ENCODE measurements at regions not wholly inside any gene's neighbourhood (a gene's known extent, or its start where the extent isn't known, plus 50 kb on each side); places are given as distances from the start of the nearest gene placed in this dataset.

DNA sequence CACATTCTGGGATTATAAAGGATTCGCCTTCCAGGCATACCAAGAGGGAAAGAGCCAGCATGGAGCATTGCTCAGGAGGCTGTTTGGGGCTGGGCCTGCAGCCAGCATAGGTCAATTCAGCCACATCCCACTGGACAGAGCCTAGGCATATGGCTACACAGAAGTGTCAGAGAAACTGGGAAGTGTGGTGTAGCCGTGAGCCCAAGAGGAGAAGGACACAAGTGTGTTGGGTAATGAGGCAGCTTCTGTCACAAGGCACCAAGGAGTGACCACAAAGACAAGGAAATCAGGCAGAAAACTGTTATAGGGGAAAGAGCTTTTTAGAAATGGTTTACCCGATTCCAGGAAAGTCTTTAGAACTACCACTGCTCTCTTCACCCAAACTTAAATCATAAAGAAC, 178.6 kb upstream of the TBL1X start:
- no peaks in the 10 kb centered on the region for H3K4me1 ChIP-seq (ENCODE audit: control insufficient read depth, insufficient read depth, low read length)
- in situ Hi-C loops (cut with MboI; ENCODE audit: low sequenced_read_pairs) = no loop called here

More for the DNA sequence above, 178.6 kb upstream of the TBL1X start:
- Histone ChIP-seq H3K4ac (ENCODE audit: low read depth, low read length) (no peak overlapping the region), H4K20me1 (ENCODE audit: insufficient read depth, low read length) (no peaks in the 10 kb centered on the region), H4K5ac (ENCODE audit: low read depth, low read length) (no peak overlapping the region), H3K9ac (ENCODE audit: low read depth, low read length) (no peak overlapping the region), H2BK15ac (ENCODE audit: low read depth, low read length) (no peak overlapping the region), H3K4me2 (ENCODE audit: low read depth, low read length) (no peak overlapping the region), H2BK20ac (ENCODE audit: low read depth, low read length) (no peak overlapping the region), H3K79me1 (ENCODE audit: low read depth in 1 of 2, low read length in 2 of 2) (no peaks in the 10 kb centered on the region), H2BK5ac (ENCODE audit: low read depth, low read length, poor library complexity, severe bottlenecking) (no peak overlapping the region), H4K91ac (ENCODE audit: insufficient read depth, low read depth, low read length) (no peak overlapping the region), H3K36me3 (ENCODE audit: control insufficient read depth, insufficient read depth, low read length) (no peaks in the 10 kb centered on the region), H3K9me1 (ENCODE audit: insufficient read depth, low read length) (no peaks in the 10 kb centered on the region), H3K27me3 (ENCODE audit: control insufficient read depth, insufficient read depth, low read length) (no peaks in the 10 kb centered on the region), H3K14ac (replicated peaks; ENCODE audit: low read depth, low read length) (no peak overlapping the region), H2AK9ac (replicated peaks; ENCODE audit: low read depth, low read length, poor library complexity) (no peak overlapping the region), H3K56ac (ENCODE audit: extremely low read depth, insufficient read depth, low read length) (no peak overlapping the region), H2AFZ (replicated peaks; ENCODE audit: low read length, poor library complexity) (no peak overlapping the region), H3K18ac (ENCODE audit: low read depth, low read length) (no peak overlapping the region), H3K9me3 (ENCODE audit: control insufficient read depth, insufficient read depth, low read length) (no peaks in the 10 kb centered on the region), H3K27ac (ENCODE audit: insufficient read depth, low read length) (no peak overlapping the region), H2BK120ac (ENCODE audit: low read depth, low read length) (no peak overlapping the region), H2AK5ac (ENCODE audit: low read depth, low read length) (no peak overlapping the region), H4K8ac (ENCODE audit: low read depth in 2 of 2, low read length in 2 of 2) (no peak overlapping the region), H3K23ac (ENCODE audit: low read depth, low read length) (no peak overlapping the region), H3K4me3 (ENCODE audit: insufficient read depth, low read depth, low read length) (no peak overlapping the region)
- CTCF ChIA-PET = no interaction called here
- dilution Hi-C loops (cut with HindIII; ENCODE audit: low sequenced_read_pairs, unreplicated experiment) = no loop called here
- WGBS, 2 experiments (ENCODE audit: extremely low coverage in 2 of 2, insufficient read length in 1 of 2) = 40% methylated on average over 1 of the region's 3 CpGs; no CpG with 5 or more reads in 1 of the 2 experiments
- POLR2A ChIA-PET (ENCODE audit: unreplicated experiment) = no interaction called here
- TF ChIP-seq NFE2L2 (IDR thresholded peaks at IDR 0.05; ENCODE audit: low read depth, low read length) = no peak
- TF ChIP-seq, protein P1, sequence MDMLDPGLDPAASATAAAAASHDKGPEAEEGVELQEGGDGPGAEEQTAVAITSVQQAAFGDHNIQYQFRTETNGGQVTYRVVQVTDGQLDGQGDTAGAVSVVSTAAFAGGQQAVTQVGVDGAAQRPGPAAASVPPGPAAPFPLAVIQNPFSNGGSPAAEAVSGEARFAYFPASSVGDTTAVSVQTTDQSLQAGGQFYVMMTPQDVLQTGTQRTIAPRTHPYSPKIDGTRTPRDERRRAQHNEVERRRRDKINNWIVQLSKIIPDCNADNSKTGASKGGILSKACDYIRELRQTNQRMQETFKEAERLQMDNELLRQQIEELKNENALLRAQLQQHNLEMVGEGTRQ (IDR thresholded peaks at IDR 0.05; ENCODE audit: low read depth, low read length) = no peak
- no peak for TF ChIP-seq RFX5 (IDR thresholded peaks at IDR 0.05; ENCODE audit: low read depth, low read length)
- TF ChIP-seq MAZ (IDR thresholded peaks at IDR 0.05; ENCODE audit: borderline replicate concordance, low read depth, low read length) = no peak
- no peak for TF ChIP-seq POLR2A (IDR thresholded peaks at IDR 0.05; ENCODE audit: low read depth, low read length)
- no peak for TF ChIP-seq MXI1 (IDR thresholded peaks at IDR 0.05; ENCODE audit: borderline replicate concordance, low read depth, low read length)
- TF ChIP-seq MAFK (IDR thresholded peaks at IDR 0.05; ENCODE audit: low read depth, low read length) = no peak
- no peak for ATAC-seq (ENCODE audit: low read depth)
- DNase-seq = no peak
- BruUV-seq (replicated peaks) = no TSS peak
- intact Hi-C loops (cut with micrococcal nuclease) = no loop called here

Measured in IMR-90 (cell line).